Activated CD8-positive, alpha-beta T cell treated with anti-CD3 and anti-CD28 coated beads for 36 hours (primary cell): ENCODE measurements at regions not wholly inside any gene's neighbourhood (a gene's known extent, or its start where the extent isn't known, plus 50 kb on each side); places are given as distances from the start of the nearest gene placed in this dataset.

Source experiments
- ATAC-seq: fragments of 200-7000 bp; cut with Tn5 transposase; one replicate; pipeline ENCODE4 v1.10.0; 2021; ENCODE audit warnings: mild to moderate bottlenecking, moderate library complexity
- CTCF ChIA-PET: fragments of 350-600 bp; sonication (Branson Sonifier 250); formaldehyde crosslinking; loops from one replicate; lab custom pipeline; 2021; ENCODE audit warnings: antibody characterized with exemption; lab: Charles Lee
- POLR2A ChIA-PET: fragments of 350-600 bp; sonication (Branson Sonifier 250); formaldehyde crosslinking; loops from one replicate; lab custom pipeline; 2021; ENCODE audit warnings: antibody characterized with exemption; lab: Charles Lee
- DNase-seq: peaks from one replicate; pipeline ENCODE4 v3.0.0-alpha.2; 2020
- H3K27ac Mint-ChIP-seq: one replicate; pipeline ENCODE4 v1.8.0; 2021; ENCODE audit warnings: mild to moderate bottlenecking, mixed read lengths
- H3K27me3 Mint-ChIP-seq: one replicate; pipeline ENCODE4 v1.8.0; 2021; ENCODE audit warnings: mixed read lengths
- H3K36me3 Mint-ChIP-seq: one replicate; pipeline ENCODE4 v1.8.0; 2021; ENCODE audit warnings: low read depth, mixed read lengths
- H3K4me1 Mint-ChIP-seq: one replicate; pipeline ENCODE4 v1.8.0; 2021; ENCODE audit warnings: low read depth, mixed read lengths
- H3K4me3 Mint-ChIP-seq: one replicate; pipeline ENCODE4 v1.8.0; 2021; ENCODE audit warnings: mild to moderate bottlenecking, moderate library complexity, mixed read lengths
- H3K9me3 Mint-ChIP-seq: one replicate; pipeline ENCODE4 v1.8.0; 2021; ENCODE audit warnings: mixed read lengths
- intact Hi-C: fragments of 100-400 bp; cut with micrococcal nuclease; formaldehyde crosslinking; loops from one replicate; pipeline ENCODE4 v1.10.0; 2022
- TF ChIP-seq, protein P1 (sequence below): fragments of 200-600 bp; IDR thresholded peaks from one replicate; pipeline ENCODE4 v1.8.0; 2022; ENCODE audit warnings: antibody characterized with exemption, mild to moderate bottlenecking

- CTCF ChIA-PET, result interaction anchor here (0.6 to 5.8 kb wide), 35 partner anchors 10 to 1209 kb away, joined by 3 to 42 read pairs (median 4); no protein-coding TSS in a partner anchor
- no peak overlapping the region for H3K4me3 Mint-ChIP-seq
Observed at GRCh38 chr3:71876135-71877105, 91.5 kb upstream of the PROK2 start.

GRCh38 chr3:71875461-71875947, 90.6 kb upstream of the PROK2 start:
- Mint-ChIP-seq H3K9me3 (no peaks in the 10 kb centered on the region), H3K27me3 (peaks cover 4% of the 10 kb centered on the region), H3K27ac (peak overlapping the region; percentile 73), H3K36me3 (no peaks in the 10 kb centered on the region), H3K4me3 (no peak overlapping the region), H3K4me1 (peaks cover 28% of the 10 kb centered on the region)
- intact Hi-C loops, result no loop called here
- POLR2A ChIA-PET, result interaction anchor here (0.6 to 1.2 kb wide), 3 partner anchors 54 to 1974 kb away, joined by 3 read pairs; no protein-coding TSS in a partner anchor
- peak; percentile 97 for ATAC-seq
- TF ChIP-seq, protein P1, sequence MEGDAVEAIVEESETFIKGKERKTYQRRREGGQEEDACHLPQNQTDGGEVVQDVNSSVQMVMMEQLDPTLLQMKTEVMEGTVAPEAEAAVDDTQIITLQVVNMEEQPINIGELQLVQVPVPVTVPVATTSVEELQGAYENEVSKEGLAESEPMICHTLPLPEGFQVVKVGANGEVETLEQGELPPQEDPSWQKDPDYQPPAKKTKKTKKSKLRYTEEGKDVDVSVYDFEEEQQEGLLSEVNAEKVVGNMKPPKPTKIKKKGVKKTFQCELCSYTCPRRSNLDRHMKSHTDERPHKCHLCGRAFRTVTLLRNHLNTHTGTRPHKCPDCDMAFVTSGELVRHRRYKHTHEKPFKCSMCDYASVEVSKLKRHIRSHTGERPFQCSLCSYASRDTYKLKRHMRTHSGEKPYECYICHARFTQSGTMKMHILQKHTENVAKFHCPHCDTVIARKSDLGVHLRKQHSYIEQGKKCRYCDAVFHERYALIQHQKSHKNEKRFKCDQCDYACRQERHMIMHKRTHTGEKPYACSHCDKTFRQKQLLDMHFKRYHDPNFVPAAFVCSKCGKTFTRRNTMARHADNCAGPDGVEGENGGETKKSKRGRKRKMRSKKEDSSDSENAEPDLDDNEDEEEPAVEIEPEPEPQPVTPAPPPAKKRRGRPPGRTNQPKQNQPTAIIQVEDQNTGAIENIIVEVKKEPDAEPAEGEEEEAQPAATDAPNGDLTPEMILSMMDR, result peak; percentile 83
- DNase-seq, result peak; percentile 89
- CTCF ChIA-PET, result interaction anchor here (0.6 to 5.8 kb wide), 52 partner anchors 9 to 1212 kb away, joined by 3 to 42 read pairs (median 4); no protein-coding TSS in a partner anchor

More at GRCh38 chr3:71876135-71877105, 91.5 kb upstream of the PROK2 start:
- TF ChIP-seq, protein P1, result no peak
- intact Hi-C loops, result no loop called here
- ATAC-seq, result no peak
- no peaks in the 10 kb centered on the region for H3K36me3 Mint-ChIP-seq
- peaks cover 28% of the 10 kb centered on the region for H3K4me1 Mint-ChIP-seq
- no peaks in the 10 kb centered on the region for H3K9me3 Mint-ChIP-seq
- no peak overlapping the region for H3K27ac Mint-ChIP-seq
- H3K27me3 Mint-ChIP-seq, result peaks cover 4% of the 10 kb centered on the region
- POLR2A ChIA-PET, result interaction anchor here (0.6 kb wide), 1 partner anchor 1973 kb away, joined by 3 read pairs; no protein-coding TSS in a partner anchor
- DNase-seq, result no peak

GRCh38 chr3:71874618-71875017, 89.7 kb upstream of the PROK2 start:
- POLR2A ChIA-PET, result interaction anchor here (1.2 kb wide), 1 partner anchor 969 kb away, joined by 3 read pairs; no protein-coding TSS in a partner anchor

DNA sequence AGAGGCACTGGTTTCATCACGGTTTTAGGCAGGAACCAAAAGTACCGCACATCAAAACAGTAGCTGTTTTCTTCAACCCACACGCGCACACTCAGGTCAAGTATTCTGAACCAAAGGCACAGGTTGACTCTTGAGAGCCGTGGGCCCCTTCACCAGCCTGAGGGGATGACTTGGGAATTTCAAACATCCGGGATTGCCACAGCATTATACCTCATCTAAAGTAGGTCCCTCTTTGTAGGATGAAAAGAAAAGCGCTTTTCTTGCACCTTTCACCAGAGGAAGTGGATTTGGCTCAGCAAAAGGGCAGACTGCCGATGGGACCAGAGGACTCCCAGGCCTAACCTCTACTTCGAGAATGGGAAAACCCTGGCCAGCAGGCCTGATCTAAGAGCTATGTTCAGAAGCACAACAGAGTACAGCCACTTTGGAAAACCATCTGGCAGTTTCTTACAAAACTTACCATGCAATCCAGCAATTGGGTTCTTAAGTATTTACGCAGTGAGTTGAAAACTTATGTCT, 88.2 kb upstream of the PROK2 start:
- intact Hi-C loops, result no loop called here
- POLR2A ChIA-PET, result no interaction called here
- peaks cover 28% of the 10 kb centered on the region for H3K4me1 Mint-ChIP-seq
- CTCF ChIA-PET, result interaction anchor here (1.4 to 5.8 kb wide), 5 partner anchors 13 to 948 kb away, joined by 3 to 42 read pairs (median 33); no protein-coding TSS in a partner anchor
- no peak overlapping the region for H3K4me3 Mint-ChIP-seq
- TF ChIP-seq, protein P1, result no peak
- no peaks in the 10 kb centered on the region for H3K36me3 Mint-ChIP-seq
- DNase-seq (peak; percentile 7), ATAC-seq (no peak)
- no peaks in the 10 kb centered on the region for H3K27me3 Mint-ChIP-seq
- no peaks in the 10 kb centered on the region for H3K9me3 Mint-ChIP-seq
- peak overlapping the region; percentile 3 for H3K27ac Mint-ChIP-seq

More at GRCh38 chr3:71874618-71875017, 89.7 kb upstream of the PROK2 start:
- TF ChIP-seq, protein P1, result no peak
- Mint-ChIP-seq H3K4me3 (no peak overlapping the region), H3K27me3 (no peaks in the 10 kb centered on the region), H3K9me3 (no peaks in the 10 kb centered on the region), H3K36me3 (no peaks in the 10 kb centered on the region), H3K27ac (peak overlapping the region; percentile 73), H3K4me1 (peaks cover 28% of the 10 kb centered on the region)
- DNase-seq (peak; percentile 38), ATAC-seq (peak; percentile 38)
- CTCF ChIA-PET, result interaction anchor here (0.6 to 5.8 kb wide), 44 partner anchors 11 to 1213 kb away, joined by 3 to 42 read pairs (median 4); no protein-coding TSS in a partner anchor
- intact Hi-C loops, result no loop called here
